Raji (cell line): ENCODE measurements at regions not wholly inside any gene's neighbourhood (a gene's known extent, or its start where the extent isn't known, plus 50 kb on each side); places are given as distances from the start of the nearest gene placed in this dataset.

Source experiments
- POLR2A ChIP-seq: IDR thresholded peaks from 2 replicates; pipeline ENCODE4 v1.6.1; 2011; ENCODE audit warnings: low read depth, low read length, control low read depth; ENCODE audit not compliant: insufficient read depth

- no peak for TF ChIP-seq POLR2A
Observed at GRCh38 chr10:88196291-88196690, 332.9 kb downstream of the PTEN start.

DNA sequence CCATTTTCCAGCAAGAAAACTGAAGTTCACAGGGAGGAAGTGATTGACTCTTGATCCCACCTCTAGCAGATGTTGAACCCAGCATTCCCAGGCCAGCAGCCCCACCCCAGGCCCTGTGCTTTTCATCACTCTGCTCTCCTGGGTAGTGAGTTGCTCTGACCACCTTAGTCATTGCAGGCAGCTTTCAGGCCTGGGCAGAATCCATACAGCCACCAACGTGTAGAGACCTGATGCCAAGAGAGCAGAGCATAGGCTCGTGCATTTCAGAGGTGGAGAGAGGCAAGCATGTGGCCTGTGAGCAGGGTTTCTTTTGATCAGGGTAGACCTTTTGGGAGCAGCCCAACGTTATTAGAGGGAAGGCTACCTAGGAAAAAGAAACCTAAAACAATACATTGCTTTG lies 334.6 kb downstream of the PTEN start:
- no peak for TF ChIP-seq POLR2A

- TF ChIP-seq POLR2A, result no peak
Observed at GRCh38 chr10:88200312-88201032, 337.0 kb downstream of the PTEN start.

- no peak for TF ChIP-seq POLR2A
Observed at GRCh38 chr10:88205842-88206446, 342.5 kb downstream of the PTEN start.

GRCh38 chr10:88207121-88207546 lies 343.7 kb downstream of the PTEN start:
- TF ChIP-seq POLR2A, result no peak

DNA sequence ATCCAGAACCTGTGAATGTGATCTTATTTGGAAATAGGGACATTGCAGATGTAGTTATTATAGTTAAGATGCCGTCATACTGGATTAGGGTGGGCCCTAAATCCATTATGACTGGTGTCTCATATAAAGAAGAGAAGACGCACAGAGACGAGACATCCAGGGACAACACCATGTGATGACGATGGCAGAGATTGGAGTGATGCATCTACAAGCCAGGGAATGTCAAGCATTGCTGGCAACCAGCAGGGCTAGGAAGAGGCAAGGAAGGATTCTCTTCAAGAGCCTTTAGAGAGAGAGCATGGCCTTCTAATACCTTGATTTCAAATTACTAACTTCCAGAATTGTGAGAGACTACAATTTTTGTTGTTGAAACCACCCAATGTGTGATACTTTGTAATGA lies 345.8 kb downstream of the PTEN start:
- TF ChIP-seq POLR2A, result no peak

GRCh38 chr10:88209837-88210561 lies 346.6 kb downstream of the PTEN start:
- TF ChIP-seq POLR2A, result no peak

DNA sequence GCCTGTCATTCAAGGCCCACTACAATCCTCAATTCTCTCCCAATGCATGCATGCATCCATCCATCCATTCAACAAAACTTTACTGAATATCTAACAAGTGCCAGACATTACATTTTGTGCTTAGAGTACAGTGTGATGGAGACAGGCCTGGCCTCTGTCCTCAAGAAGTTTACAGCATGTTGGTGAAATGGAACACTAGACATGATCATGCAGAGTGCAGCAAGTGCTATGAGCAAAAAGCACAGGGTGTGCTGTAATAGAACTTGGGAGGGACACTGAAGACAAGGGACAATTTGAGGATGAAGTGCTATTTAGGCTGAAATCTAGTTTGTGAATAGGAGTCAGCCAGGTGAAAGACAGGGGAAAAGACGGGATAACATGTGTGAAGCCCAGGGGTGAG lies 347.8 kb downstream of the PTEN start:
- no peak for TF ChIP-seq POLR2A

DNA sequence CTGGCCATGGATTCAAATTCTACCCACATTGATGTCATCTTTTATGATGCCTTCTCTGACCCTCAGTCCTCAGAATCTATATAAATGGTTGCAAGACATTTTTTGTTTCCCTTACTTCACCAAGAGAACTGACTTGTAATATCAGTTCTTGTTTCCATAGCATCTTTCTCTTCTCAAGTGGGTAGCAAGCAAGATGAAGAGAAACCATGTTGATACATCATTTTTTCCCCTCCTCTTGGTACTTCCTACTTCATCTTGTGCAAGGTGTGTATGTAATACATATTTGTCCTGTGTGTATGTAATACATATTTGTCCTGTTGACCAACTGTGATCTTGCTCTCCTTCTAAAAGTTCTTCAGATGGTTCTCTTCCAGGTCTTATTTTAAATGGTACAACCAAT lies 348.6 kb downstream of the PTEN start:
- no peak for TF ChIP-seq POLR2A

GRCh38 chr10:88213065-88213605 lies 349.7 kb downstream of the PTEN start:
- no peak for TF ChIP-seq POLR2A

GRCh38 chr10:88216976-88217375 lies 353.6 kb downstream of the PTEN start:
- TF ChIP-seq POLR2A, result no peak

GRCh38 chr10:88218362-88218761 lies 354.9 kb downstream of the PTEN start:
- no peak for TF ChIP-seq POLR2A

DNA sequence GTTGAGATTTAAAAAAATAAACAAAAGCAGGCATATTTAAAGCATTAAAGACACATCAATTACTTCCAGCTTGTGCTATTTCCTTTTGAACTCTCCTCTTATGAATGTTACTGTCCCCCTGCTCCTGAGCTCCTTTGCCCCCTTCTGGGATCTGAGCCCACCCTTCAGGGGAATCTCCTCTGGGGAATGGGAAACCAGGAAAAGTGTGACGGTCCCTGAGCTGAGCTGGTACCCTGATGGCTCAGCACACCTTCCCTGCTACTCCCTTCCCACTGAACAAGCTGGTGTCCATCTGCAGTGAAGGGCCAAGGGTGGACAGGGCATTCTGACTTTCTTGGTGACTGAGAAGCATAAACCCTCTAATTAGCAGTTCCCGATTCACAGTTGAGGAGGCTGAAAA lies 356.3 kb downstream of the PTEN start:
- no peak for TF ChIP-seq POLR2A

DNA sequence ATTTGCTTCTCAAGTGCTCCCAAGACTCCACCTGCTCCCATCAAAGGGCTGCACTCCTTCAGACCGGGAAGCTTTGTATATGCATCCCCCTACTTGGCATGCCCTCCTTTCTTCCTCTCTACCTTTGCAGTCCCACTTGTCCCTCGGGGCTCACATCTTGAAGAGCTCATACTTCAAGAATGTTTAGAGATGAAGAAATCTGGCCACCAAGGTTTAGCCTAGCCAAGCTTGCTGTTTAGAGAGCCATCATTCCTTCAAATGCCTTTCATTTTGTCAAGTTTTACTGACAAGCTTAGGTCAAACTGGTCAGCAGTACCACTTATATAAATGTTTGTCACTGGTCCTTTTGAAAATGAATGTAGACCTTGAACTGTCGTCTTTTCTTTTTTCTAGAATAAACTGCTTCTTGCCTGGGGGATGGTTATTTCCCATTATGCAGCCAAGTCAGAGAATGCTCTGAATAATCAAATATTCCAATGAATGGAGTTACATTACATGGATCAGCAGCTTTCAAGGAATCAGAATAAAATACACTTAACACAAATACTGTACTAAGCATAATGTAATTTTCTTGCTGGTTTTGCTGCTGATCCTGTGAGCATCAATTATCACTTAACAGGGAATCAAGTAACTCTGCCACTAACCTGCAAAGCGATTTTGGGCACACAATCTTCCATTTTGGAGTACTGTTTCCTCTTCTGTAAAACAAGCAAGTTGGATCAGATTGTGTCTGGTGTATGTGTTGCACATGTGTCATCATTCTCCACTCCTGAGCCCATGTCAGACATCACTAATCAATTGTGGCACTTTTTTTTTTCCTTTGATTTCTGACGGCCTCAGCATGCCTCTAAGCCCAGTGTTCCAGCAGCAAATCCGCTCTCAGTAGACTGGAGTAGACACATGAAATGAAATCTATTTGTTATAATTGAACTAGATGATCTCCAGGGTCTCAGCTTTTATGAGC lies 357.9 kb downstream of the PTEN start:
- TF ChIP-seq POLR2A, result no peak

DNA sequence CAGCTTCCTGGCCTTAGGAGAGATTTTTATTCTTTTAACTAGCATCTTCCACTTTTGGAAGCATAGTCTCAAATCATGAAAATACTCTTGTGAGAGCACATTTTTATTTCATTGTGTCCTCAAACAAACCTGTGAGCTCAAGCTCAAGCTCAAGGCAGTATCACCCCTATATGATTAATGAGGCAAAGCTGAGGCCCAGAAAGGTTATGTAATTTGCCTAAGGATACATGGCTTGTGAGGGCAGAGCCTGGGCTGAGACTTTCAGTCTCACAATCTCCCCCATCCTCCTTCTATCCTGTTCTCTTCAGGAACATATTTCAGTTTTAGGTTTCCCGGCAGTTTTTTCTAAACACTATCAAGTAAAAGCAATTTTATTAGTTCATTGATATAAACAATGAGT lies 359.5 kb downstream of the PTEN start:
- no peak for TF ChIP-seq POLR2A
